Left ventricle myocardium inferior (tissue), 1 donor: ENCODE measurements at regions not wholly inside any gene's neighbourhood (a gene's known extent, or its start where the extent isn't known, plus 50 kb on each side); places are given as distances from the start of the nearest gene placed in this dataset.

Source experiments
- DNase-seq: peaks from one replicate; pipeline ENCODE4 v3.0.0-alpha.2; 2020
- H3K27ac ChIP-seq: fragments of 200-600 bp; replicated peaks from 2 replicates; pipeline ENCODE4 v1.8.0; 2021
- H3K27me3 ChIP-seq: fragments of 200-600 bp; 2 replicates; pipeline ENCODE4 v1.8.0; 2021; ENCODE audit warnings: low read depth
- H3K36me3 ChIP-seq: fragments of 200-600 bp; 2 replicates; pipeline ENCODE4 v1.8.0; 2021
- H3K4me1 ChIP-seq: fragments of 200-600 bp; 2 replicates; pipeline ENCODE4 v1.8.0; 2021
- H3K4me3 ChIP-seq: fragments of 200-600 bp; 2 replicates; pipeline ENCODE4 v1.8.0; 2021; ENCODE audit warnings: mild to moderate bottlenecking, moderate library complexity
- H3K9me3 ChIP-seq: fragments of 200-600 bp; replicated peaks from 2 replicates; pipeline ENCODE4 v1.8.0; 2021
- CTCF ChIP-seq: fragments of 200-600 bp; IDR thresholded peaks from 2 replicates; pipeline ENCODE4 v1.8.0; 2021; ENCODE audit warnings: antibody characterized with exemption, mild to moderate bottlenecking, borderline replicate concordance
- intact Hi-C: fragments of 100-400 bp; cut with micrococcal nuclease; formaldehyde crosslinking; loops from one replicate; pipeline ENCODE4 v1.11.0; 2022
- donor health status: DM: no; HTN: yes; CAD: no; lungs with severe emphysema.

- Histone ChIP-seq H3K4me1 (no peaks in the 10 kb centered on the region), H3K9me3 (peaks cover 10% of the 10 kb centered on the region), H3K27me3 (peaks cover 49% of the 10 kb centered on the region), H3K4me3 (no peak overlapping the region), H3K36me3 (no peaks in the 10 kb centered on the region), H3K27ac (no peak overlapping the region)
- intact Hi-C loops, result no loop called here
- DNase-seq, result no peak
- TF ChIP-seq CTCF, result no peak
Observed at GRCh38 chr16:86693033-86693432, 114.7 kb downstream of the FOXL1 start.

GRCh38 chr16:86697715-86698114 lies 119.4 kb downstream of the FOXL1 start:
- TF ChIP-seq CTCF, result no peak
- H3K4me1 ChIP-seq, result no peaks in the 10 kb centered on the region
- intact Hi-C loops, result no loop called here
- peaks cover 50% of the 10 kb centered on the region for H3K27me3 ChIP-seq
- H3K4me3 ChIP-seq, result no peak overlapping the region
- no peaks in the 10 kb centered on the region for H3K9me3 ChIP-seq
- no peak for DNase-seq
- no peak overlapping the region for H3K27ac ChIP-seq
- H3K36me3 ChIP-seq, result no peaks in the 10 kb centered on the region

- intact Hi-C loops, result no loop called here
- no peaks in the 10 kb centered on the region for H3K9me3 ChIP-seq
- no peak for TF ChIP-seq CTCF
Observed at GRCh38 chr16:86700046-86700945, 121.9 kb downstream of the FOXL1 start.

GRCh38 chr16:86701286-86701975 lies 123.1 kb downstream of the FOXL1 start:
- Histone ChIP-seq H3K27ac (no peak overlapping the region), H3K9me3 (no peaks in the 10 kb centered on the region), H3K4me1 (no peaks in the 10 kb centered on the region), H3K27me3 (peaks cover 50% of the 10 kb centered on the region), H3K36me3 (no peaks in the 10 kb centered on the region), H3K4me3 (no peak overlapping the region)
- no peak for DNase-seq
- TF ChIP-seq CTCF, result no peak
- intact Hi-C loops, result no loop called here

More at GRCh38 chr16:86700046-86700945, 121.9 kb downstream of the FOXL1 start:
- no peaks in the 10 kb centered on the region for H3K4me1 ChIP-seq
- no peaks in the 10 kb centered on the region for H3K36me3 ChIP-seq
- H3K27ac ChIP-seq, result no peak overlapping the region
- no peak for DNase-seq
- H3K4me3 ChIP-seq, result no peak overlapping the region
- peaks cover 39% of the 10 kb centered on the region for H3K27me3 ChIP-seq

- Histone ChIP-seq H3K27ac (no peak overlapping the region), H3K9me3 (no peaks in the 10 kb centered on the region), H3K4me1 (no peaks in the 10 kb centered on the region), H3K36me3 (no peaks in the 10 kb centered on the region), H3K4me3 (no peak overlapping the region), H3K27me3 (peaks cover 56% of the 10 kb centered on the region)
- no peak for TF ChIP-seq CTCF
- no peak for DNase-seq
- intact Hi-C loops, result no loop called here
Observed at GRCh38 chr16:86702824-86703588, 124.7 kb downstream of the FOXL1 start.
